ENCODE measurements at regions not wholly inside any gene's neighbourhood (a gene's known extent, or its start where the extent isn't known, plus 50 kb on each side); places are given as distances from the start of the nearest gene placed in this dataset.

- no peaks in the 10 kb centered on the region for H3K9me3 ChIP-seq
- H3K36me3 ChIP-seq = no peaks in the 10 kb centered on the region
- no peak for DNase-seq
- no peak overlapping the region for H3K4me3 ChIP-seq
- H3K4me1 ChIP-seq = no peaks in the 10 kb centered on the region
- intact Hi-C loops (cut with DNase I) = no loop called here
- H3K27me3 ChIP-seq = no peaks in the 10 kb centered on the region
- no peak for ATAC-seq
- TF ChIP-seq CTCF (IDR thresholded peaks at IDR 0.05) = no peak
- no peak overlapping the region for H3K27ac ChIP-seq
These were observed 189.1 kb downstream of the EPM2A start for GRCh38 chr6:145546265-145546664.

GRCh38 chr6:145547594-145548335 is 187.6 kb downstream of the EPM2A start:
- no peak overlapping the region for H3K27ac ChIP-seq
- intact Hi-C loops (cut with DNase I) = no loop called here
- DNase-seq = no peak
- no peaks in the 10 kb centered on the region for H3K36me3 ChIP-seq
- no peak for ATAC-seq
- no peaks in the 10 kb centered on the region for H3K9me3 ChIP-seq
- H3K27me3 ChIP-seq = no peaks in the 10 kb centered on the region
- no peak for TF ChIP-seq CTCF (IDR thresholded peaks at IDR 0.05)
- H3K4me1 ChIP-seq = no peaks in the 10 kb centered on the region
- H3K4me3 ChIP-seq = no peak overlapping the region

GRCh38 chr6:145548933-145549648 is 186.2 kb downstream of the EPM2A start:
- Histone ChIP-seq H3K36me3 (no peaks in the 10 kb centered on the region), H3K4me3 (no peak overlapping the region), H3K27me3 (no peaks in the 10 kb centered on the region), H3K27ac (no peak overlapping the region), H3K4me1 (no peaks in the 10 kb centered on the region), H3K9me3 (no peaks in the 10 kb centered on the region)
- no peak for DNase-seq
- no peak for ATAC-seq
- no peak for TF ChIP-seq CTCF (IDR thresholded peaks at IDR 0.05)
- intact Hi-C loops (cut with DNase I) = no loop called here

GRCh38 chr6:145551164-145551563 is 184.2 kb downstream of the EPM2A start:
- H3K4me1 ChIP-seq = peaks cover 0 to 4% of the 10 kb centered on the region in 2 donors
- no peak overlapping the region for H3K27ac ChIP-seq
- no peaks in the 10 kb centered on the region for H3K27me3 ChIP-seq
- intact Hi-C loops (cut with DNase I) = no loop called here
- DNase-seq (no peak), ATAC-seq (no peak)
- no peaks in the 10 kb centered on the region for H3K36me3 ChIP-seq
- H3K4me3 ChIP-seq = no peak overlapping the region
- H3K9me3 ChIP-seq = no peaks in the 10 kb centered on the region
- TF ChIP-seq CTCF (IDR thresholded peaks at IDR 0.05) = no peak

GRCh38 chr6:145555084-145555483 is 180.2 kb downstream of the EPM2A start:
- Histone ChIP-seq H3K36me3 (no peaks in the 10 kb centered on the region), H3K4me1 (peaks cover 0 to 4% of the 10 kb centered on the region in 2 donors), H3K27ac (no peak overlapping the region), H3K4me3 (no peak overlapping the region), H3K27me3 (no peaks in the 10 kb centered on the region), H3K9me3 (no peaks in the 10 kb centered on the region)
- intact Hi-C loops (cut with DNase I) = no loop called here
- DNase-seq (no peak), ATAC-seq (no peak)
- no peak for TF ChIP-seq CTCF (IDR thresholded peaks at IDR 0.05)
